ENCODE measurements at regions not wholly inside any gene's neighbourhood (a gene's known extent, or its start where the extent isn't known, plus 50 kb on each side); places are given as distances from the start of the nearest gene placed in this dataset.

GRCh38 chr14:58898655-58899316 lies 261.0 kb downstream of the DACT1 start:
- no peak for TF ChIP-seq CTCF (conservative IDR thresholded peaks at IDR 0.05)
- TF ChIP-seq EZH2 (IDR thresholded peaks at IDR 0.05; ENCODE audit: low read depth) = no peak
- Histone ChIP-seq H3K9me2 (ENCODE audit: insufficient read depth) (no peaks in the 10 kb centered on the region), H3K36me3 (ENCODE audit: low read depth) (no peaks in the 10 kb centered on the region), H3K27me3 (ENCODE audit: insufficient read depth, low read depth) (no peaks in the 10 kb centered on the region), H3F3A (ENCODE audit: insufficient read depth, low read depth) (no peaks in the 10 kb centered on the region), H4K20me1 (ENCODE audit: insufficient read depth) (no peaks in the 10 kb centered on the region), H3K9me3 (ENCODE audit: insufficient read depth, low read depth) (no peaks in the 10 kb centered on the region), H2AFZ (no peak overlapping the region), H3K27ac (no peak overlapping the region), H3K4me3 (no peak overlapping the region), H3K4me2 (no peak overlapping the region), H3K4me1 (replicated peaks; ENCODE audit: insufficient read depth) (no peaks in the 10 kb centered on the region), H3K79me2 (ENCODE audit: low read depth) (no peaks in the 10 kb centered on the region)
- ChIA-PET CTCF (no interaction called here), POLR2A (ENCODE audit: unreplicated experiment) (no interaction called here)
- no peak for DNase-seq
- intact Hi-C loops (cut with micrococcal nuclease; ENCODE audit: unreplicated experiment) = no loop called here
- no TSS peak for BruUV-seq (replicated peaks)

GRCh38 chr14:58899317-58899713 lies 261.6 kb downstream of the DACT1 start:
- no peak for DNase-seq
- Histone ChIP-seq H3K9me3 (ENCODE audit: insufficient read depth, low read depth) (no peaks in the 10 kb centered on the region), H3K27me3 (ENCODE audit: insufficient read depth, low read depth) (no peaks in the 10 kb centered on the region), H3K4me3 (no peak overlapping the region), H3F3A (ENCODE audit: insufficient read depth, low read depth) (no peaks in the 10 kb centered on the region), H3K79me2 (ENCODE audit: low read depth) (no peaks in the 10 kb centered on the region), H3K9me2 (ENCODE audit: insufficient read depth) (no peaks in the 10 kb centered on the region), H3K36me3 (ENCODE audit: low read depth) (no peaks in the 10 kb centered on the region), H3K4me1 (replicated peaks; ENCODE audit: insufficient read depth) (no peaks in the 10 kb centered on the region), H4K20me1 (ENCODE audit: insufficient read depth) (no peaks in the 10 kb centered on the region), H2AFZ (no peak overlapping the region), H3K4me2 (no peak overlapping the region), H3K27ac (no peak overlapping the region)
- BruUV-seq (replicated peaks) = no TSS peak
- ChIA-PET CTCF (no interaction called here), POLR2A (ENCODE audit: unreplicated experiment) (no interaction called here)
- intact Hi-C loops (cut with micrococcal nuclease; ENCODE audit: unreplicated experiment) = no loop called here
- no peak for TF ChIP-seq CTCF (conservative IDR thresholded peaks at IDR 0.05)
- TF ChIP-seq EZH2 (IDR thresholded peaks at IDR 0.05; ENCODE audit: low read depth) = no peak

GRCh38 chr14:58901826-58902225 lies 264.1 kb downstream of the DACT1 start:
- Histone ChIP-seq H4K20me1 (ENCODE audit: insufficient read depth) (no peaks in the 10 kb centered on the region), H3K36me3 (ENCODE audit: low read depth) (no peaks in the 10 kb centered on the region), H3F3A (ENCODE audit: insufficient read depth, low read depth) (no peaks in the 10 kb centered on the region), H3K4me2 (no peak overlapping the region), H3K4me1 (replicated peaks; ENCODE audit: insufficient read depth) (no peaks in the 10 kb centered on the region), H3K27me3 (ENCODE audit: insufficient read depth, low read depth) (no peaks in the 10 kb centered on the region), H3K9me2 (ENCODE audit: insufficient read depth) (no peaks in the 10 kb centered on the region), H3K9me3 (ENCODE audit: insufficient read depth, low read depth) (no peaks in the 10 kb centered on the region), H3K79me2 (ENCODE audit: low read depth) (no peaks in the 10 kb centered on the region), H3K27ac (no peak overlapping the region), H3K4me3 (no peak overlapping the region), H2AFZ (no peak overlapping the region)
- ChIA-PET CTCF (no interaction called here), POLR2A (ENCODE audit: unreplicated experiment) (no interaction called here)
- TF ChIP-seq EZH2 (IDR thresholded peaks at IDR 0.05; ENCODE audit: low read depth) (no peak), CTCF (conservative IDR thresholded peaks at IDR 0.05) (no peak)
- intact Hi-C loops (cut with micrococcal nuclease; ENCODE audit: unreplicated experiment) = no loop called here
- BruUV-seq (replicated peaks) = no TSS peak
- no peak for DNase-seq
